ENCODE measurements at regions not wholly inside any gene's neighbourhood (a gene's known extent, or its start where the extent isn't known, plus 50 kb on each side); places are given as distances from the start of the nearest gene placed in this dataset.

DNA sequence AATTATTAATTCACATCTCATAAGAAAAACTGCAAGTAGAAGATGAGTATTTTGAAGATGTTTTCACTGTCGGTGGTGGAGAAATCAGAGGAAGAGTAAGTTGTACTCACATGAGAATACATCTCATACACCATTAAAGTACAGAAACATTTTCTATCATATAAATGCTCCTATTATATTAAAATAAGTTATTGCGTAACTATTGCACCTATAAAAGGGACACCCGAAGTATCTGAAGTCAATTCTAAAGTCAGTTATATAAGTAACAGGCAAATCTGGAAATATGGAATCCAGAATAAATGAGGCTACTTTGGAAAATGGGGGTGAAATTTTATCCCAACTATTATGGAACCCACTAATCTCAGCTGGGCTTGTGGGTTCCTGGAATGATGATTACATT, 103.3 kb downstream of the FAM76B start:
- TF ChIP-seq EZH2 (IDR thresholded peaks at IDR 0.05; ENCODE audit: borderline replicate concordance) (no peak), EZH2phosphoT487 (IDR thresholded peaks at IDR 0.05; ENCODE audit: low read depth, severe bottlenecking, unreplicated experiment) (no peak)
- TF ChIP-seq, protein P1, sequence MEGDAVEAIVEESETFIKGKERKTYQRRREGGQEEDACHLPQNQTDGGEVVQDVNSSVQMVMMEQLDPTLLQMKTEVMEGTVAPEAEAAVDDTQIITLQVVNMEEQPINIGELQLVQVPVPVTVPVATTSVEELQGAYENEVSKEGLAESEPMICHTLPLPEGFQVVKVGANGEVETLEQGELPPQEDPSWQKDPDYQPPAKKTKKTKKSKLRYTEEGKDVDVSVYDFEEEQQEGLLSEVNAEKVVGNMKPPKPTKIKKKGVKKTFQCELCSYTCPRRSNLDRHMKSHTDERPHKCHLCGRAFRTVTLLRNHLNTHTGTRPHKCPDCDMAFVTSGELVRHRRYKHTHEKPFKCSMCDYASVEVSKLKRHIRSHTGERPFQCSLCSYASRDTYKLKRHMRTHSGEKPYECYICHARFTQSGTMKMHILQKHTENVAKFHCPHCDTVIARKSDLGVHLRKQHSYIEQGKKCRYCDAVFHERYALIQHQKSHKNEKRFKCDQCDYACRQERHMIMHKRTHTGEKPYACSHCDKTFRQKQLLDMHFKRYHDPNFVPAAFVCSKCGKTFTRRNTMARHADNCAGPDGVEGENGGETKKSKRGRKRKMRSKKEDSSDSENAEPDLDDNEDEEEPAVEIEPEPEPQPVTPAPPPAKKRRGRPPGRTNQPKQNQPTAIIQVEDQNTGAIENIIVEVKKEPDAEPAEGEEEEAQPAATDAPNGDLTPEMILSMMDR (IDR thresholded peaks at IDR 0.05; ENCODE audit: poor library complexity) = no peak
